ENCODE measurements at regions not wholly inside any gene's neighbourhood (a gene's known extent, or its start where the extent isn't known, plus 50 kb on each side); places are given as distances from the start of the nearest gene placed in this dataset.

GRCh38 chr18:5596585-5596984 is 52.8 kb upstream of the EPB41L3 start:
- no peak for DNase-seq (ENCODE audit: extremely low spot score, unreplicated experiment)
- no peaks in the 10 kb centered on the region for H3K9me3 Mint-ChIP-seq
- no peak for TF ChIP-seq CTCF (conservative IDR thresholded peaks at IDR 0.05)
- H3K27me3 Mint-ChIP-seq: no peaks in the 10 kb centered on the region
- H3K27ac Mint-ChIP-seq: no peak overlapping the region
- H3K4me3 Mint-ChIP-seq: no peak overlapping the region
- peaks cover 12% of the 10 kb centered on the region for H3K4me1 Mint-ChIP-seq (ENCODE audit: unreplicated experiment)
- peaks cover 4% of the 10 kb centered on the region for H3K36me3 Mint-ChIP-seq
